Astrocyte of the cerebellum (primary cell): ENCODE measurements at regions not wholly inside any gene's neighbourhood (a gene's known extent, or its start where the extent isn't known, plus 50 kb on each side); places are given as distances from the start of the nearest gene placed in this dataset.
A peak's percentile ranks its signal among the peaks of the same experiment; 100 is the strongest.

Experiments
- DNase-seq: peaks from one replicate; pipeline ENCODE4 v3.0.0-alpha.2; 2011; ENCODE audit warnings: low read depth
- H3K4me3 ChIP-seq: 2 replicates; pipeline ENCODE4 v1.5.1; 2011; ENCODE audit warnings: mild to moderate bottlenecking, low read depth, low read length, moderate library complexity
- CTCF ChIP-seq: IDR thresholded peaks from 2 replicates; pipeline ENCODE4 v1.5.1; 2012; ENCODE audit warnings: low read length, low read depth, moderate library complexity, mild to moderate bottlenecking; ENCODE audit errors: missing control alignments
- in situ Hi-C: cut with HindIII; loops from 2 replicates; pipeline ENCODE4 v1.10.0; 2017; ENCODE audit warnings: low sequenced_read_pairs

- H3K4me3 ChIP-seq: no peak overlapping the region
- in situ Hi-C loops: no loop called here
- peak; percentile 91 for DNase-seq
- no peak for TF ChIP-seq CTCF
These were observed 474.4 kb upstream of the AGTR1 start for GRCh38 chr3:148223266-148223665.

GRCh38 chr3:148226246-148226645, 471.5 kb upstream of the AGTR1 start:
- TF ChIP-seq CTCF: no peak
- in situ Hi-C loops: no loop called here
- H3K4me3 ChIP-seq: no peak overlapping the region
- no peak for DNase-seq

- in situ Hi-C loops: no loop called here
- peak; percentile 34 for DNase-seq
- H3K4me3 ChIP-seq: no peak overlapping the region
- no peak for TF ChIP-seq CTCF
These were observed 470.2 kb upstream of the AGTR1 start for GRCh38 chr3:148227534-148227933.

GRCh38 chr3:148229107-148229506, 468.6 kb upstream of the AGTR1 start:
- no peak for DNase-seq
- TF ChIP-seq CTCF: no peak
- H3K4me3 ChIP-seq: no peak overlapping the region
- in situ Hi-C loops: no loop called here

GRCh38 chr3:148230473-148230872, 467.2 kb upstream of the AGTR1 start:
- in situ Hi-C loops: no loop called here
- TF ChIP-seq CTCF: no peak
- H3K4me3 ChIP-seq: no peak overlapping the region
- no peak for DNase-seq

GRCh38 chr3:148232389-148232788, 465.3 kb upstream of the AGTR1 start:
- no peak for DNase-seq
- no peak for TF ChIP-seq CTCF
- in situ Hi-C loops: no loop called here
- H3K4me3 ChIP-seq: no peak overlapping the region

- no peak for TF ChIP-seq CTCF
- in situ Hi-C loops: no loop called here
- no peak for DNase-seq
These were observed 464.3 kb upstream of the AGTR1 start for GRCh38 chr3:148233403-148233802.

More at GRCh38 chr3:148233403-148233802, 464.3 kb upstream of the AGTR1 start:
- H3K4me3 ChIP-seq: no peak overlapping the region
